Activated CD8-positive, alpha-beta T cell treated with anti-CD3 and anti-CD28 coated beads for 36 hours (primary cell): ENCODE measurements at regions not wholly inside any gene's neighbourhood (a gene's known extent, or its start where the extent isn't known, plus 50 kb on each side); places are given as distances from the start of the nearest gene placed in this dataset.

Experiments used
- ATAC-seq: fragments of 200-7000 bp; cut with Tn5 transposase; one replicate; pipeline ENCODE4 v1.10.0; 2021; ENCODE audit warnings: mild to moderate bottlenecking, moderate library complexity
- CTCF ChIA-PET: fragments of 350-600 bp; sonication (Branson Sonifier 250); formaldehyde crosslinking; loops from one replicate; lab custom pipeline; 2021; ENCODE audit warnings: antibody characterized with exemption; lab: Charles Lee
- POLR2A ChIA-PET: fragments of 350-600 bp; sonication (Branson Sonifier 250); formaldehyde crosslinking; loops from one replicate; lab custom pipeline; 2021; ENCODE audit warnings: antibody characterized with exemption; lab: Charles Lee
- DNase-seq: peaks from one replicate; pipeline ENCODE4 v3.0.0-alpha.2; 2020
- H3K27ac Mint-ChIP-seq: one replicate; pipeline ENCODE4 v1.8.0; 2021; ENCODE audit warnings: mild to moderate bottlenecking, mixed read lengths
- H3K27me3 Mint-ChIP-seq: one replicate; pipeline ENCODE4 v1.8.0; 2021; ENCODE audit warnings: mixed read lengths
- H3K36me3 Mint-ChIP-seq: one replicate; pipeline ENCODE4 v1.8.0; 2021; ENCODE audit warnings: low read depth, mixed read lengths
- H3K4me1 Mint-ChIP-seq: one replicate; pipeline ENCODE4 v1.8.0; 2021; ENCODE audit warnings: low read depth, mixed read lengths
- H3K4me3 Mint-ChIP-seq: one replicate; pipeline ENCODE4 v1.8.0; 2021; ENCODE audit warnings: mild to moderate bottlenecking, moderate library complexity, mixed read lengths
- H3K9me3 Mint-ChIP-seq: one replicate; pipeline ENCODE4 v1.8.0; 2021; ENCODE audit warnings: mixed read lengths
- CTCF ChIP-seq: fragments of 200-600 bp; IDR thresholded peaks from one replicate; pipeline ENCODE4 v1.8.0; 2022; ENCODE audit warnings: antibody characterized with exemption, mild to moderate bottlenecking
- intact Hi-C: fragments of 100-400 bp; cut with micrococcal nuclease; formaldehyde crosslinking; loops from one replicate; pipeline ENCODE4 v1.10.0; 2022

- Mint-ChIP-seq H3K4me3 (no peak overlapping the region), H3K36me3 (no peaks in the 10 kb centered on the region), H3K9me3 (peaks cover 2% of the 10 kb centered on the region), H3K27ac (no peak overlapping the region), H3K4me1 (no peaks in the 10 kb centered on the region), H3K27me3 (peaks cover 20% of the 10 kb centered on the region)
- no peak for TF ChIP-seq CTCF
- ChIA-PET POLR2A (no interaction called here), CTCF (no interaction called here)
- ATAC-seq (no peak), DNase-seq (no peak)
- intact Hi-C loops, result no loop called here
Measured at GRCh38 chr10:91564508-91564907, 68.4 kb downstream of the PPP1R3C start.
